GM19468 (cell line): ENCODE measurements at regions not wholly inside any gene's neighbourhood (a gene's known extent, or its start where the extent isn't known, plus 50 kb on each side); places are given as distances from the start of the nearest gene placed in this dataset.
A peak's percentile ranks its signal among the peaks of the same experiment; 100 is the strongest.
"Not testable (repeated sequence)": the region's sequence is repeated elsewhere in the genome, so short reads cannot be mapped to it uniquely, and the experiment has no call there.

ENCODE experiments used
- ATAC-seq: cut with Tn5 transposase; IDR thresholded peaks from one replicate; pipeline ENCODE4 v1.9.1; 2021; ENCODE audit warnings: mild to moderate bottlenecking, moderate library complexity, moderate number of reproducible peaks; ENCODE audit not compliant: unreplicated experiment; ENCODE audit errors: extremely low read depth

- ATAC-seq = no peak
Observed at GRCh38 chr1:67482733-67483482, 52.7 kb upstream of the SERBP1 start.

GRCh38 chr1:67484492-67484891 lies 54.3 kb upstream of the SERBP1 start:
- ATAC-seq = no peak

GRCh38 chr1:67485046-67485811 lies 55.0 kb upstream of the SERBP1 start:
- ATAC-seq = no peak

GRCh38 chr1:67489643-67490042 lies 59.4 kb upstream of the SERBP1 start:
- ATAC-seq = peak; percentile 63

GRCh38 chr1:67491280-67491679 lies 61.1 kb upstream of the SERBP1 start:
- no peak for ATAC-seq

GRCh38 chr1:67493148-67493547 lies 62.9 kb upstream of the SERBP1 start:
- no peak for ATAC-seq

- no peak for ATAC-seq
Observed at GRCh38 chr1:67495327-67495726, 65.1 kb upstream of the SERBP1 start.

GRCh38 chr1:67496329-67496728 lies 66.1 kb upstream of the SERBP1 start:
- no peak for ATAC-seq

- peak; percentile 97 for ATAC-seq
Observed at GRCh38 chr1:67500413-67500959, 70.3 kb upstream of the SERBP1 start.

- no peak for ATAC-seq
Observed at GRCh38 chr1:67503974-67504373, 73.8 kb upstream of the SERBP1 start.

- ATAC-seq = not testable (repeated sequence)
Observed at GRCh38 chr1:67513392-67514294, 83.4 kb upstream of the SERBP1 start.

GRCh38 chr1:67514300-67514699 lies 84.1 kb upstream of the SERBP1 start:
- no peak for ATAC-seq

GRCh38 chr1:67514786-67515185 lies 84.6 kb upstream of the SERBP1 start:
- no peak for ATAC-seq

- ATAC-seq = no peak
Observed at GRCh38 chr1:67515324-67516080, 85.3 kb upstream of the SERBP1 start.

GRCh38 chr1:67517046-67517445 lies 86.8 kb upstream of the SERBP1 start:
- ATAC-seq = no peak

GRCh38 chr1:67522001-67522441 lies 91.8 kb upstream of the SERBP1 start:
- ATAC-seq = no peak

GRCh38 chr1:67522793-67523192 lies 92.6 kb upstream of the SERBP1 start:
- ATAC-seq = no peak

GRCh38 chr1:67524143-67525052 lies 94.2 kb upstream of the SERBP1 start:
- ATAC-seq = no peak
